22Rv1 (cell line): ENCODE measurements at regions not wholly inside any gene's neighbourhood (a gene's known extent, or its start where the extent isn't known, plus 50 kb on each side); places are given as distances from the start of the nearest gene placed in this dataset.
A peak's percentile ranks its signal among the peaks of the same experiment; 100 is the strongest.

ENCODE experiments used
- CTCF ChIP-seq: fragments of 450-650 bp; IDR thresholded peaks from 2 replicates; pipeline ENCODE4 v1.5.1; 2017; ENCODE audit warnings: mild to moderate bottlenecking
- ZFX ChIP-seq: fragments of 450-650 bp; IDR thresholded peaks from 2 replicates; pipeline ENCODE4 v1.6.1; 2017; ENCODE audit warnings: antibody characterized with exemption, borderline replicate concordance

- TF ChIP-seq CTCF (peak; percentile 17; the same call in 1 of the 2 replicates), ZFX (no peak)
These were observed 652.5 kb upstream of the NECTIN3 start for GRCh38 chr3:110419096-110419495.
